CD14-positive monocyte (primary cell): ENCODE measurements at regions not wholly inside any gene's neighbourhood (a gene's known extent, or its start where the extent isn't known, plus 50 kb on each side); places are given as distances from the start of the nearest gene placed in this dataset.

Experiments used
- DNase-seq, 3 donors: peaks; one replicate each; pipeline ENCODE4 v3.0.0-alpha.2; 2011 to 2022
- H2AFZ ChIP-seq: 2 replicates; pipeline ENCODE4 v1.6.0; 2012; ENCODE audit warnings: mild to moderate bottlenecking, low read depth, low read length, inconsistent platforms; ENCODE audit not compliant: insufficient read depth, poor library complexity, severe bottlenecking
- H3K27ac ChIP-seq, 2 donors: 1 replicate in 1 of 2; 2 replicates in 1 of 2; pipeline ENCODE4 v1.5.1; 2012 to 2013; ENCODE audit warnings: low read length in 2 of 2, control low read depth in 1 of 2, inconsistent platforms in 1 of 2, low read depth in 1 of 2, mild to moderate bottlenecking in 1 of 2
- H3K27me3 ChIP-seq, 2 donors: one replicate each; pipeline versions ENCODE4 v1.6.0 to v1.6.1; 2011 to 2013; ENCODE audit warnings: low read length in 2 of 2; ENCODE audit not compliant: control insufficient read depth in 2 of 2, insufficient read depth in 2 of 2
- H3K36me3 ChIP-seq, 2 donors: replicated peaks in 1 of 2; 1 replicate in 1 of 2; 2 replicates in 1 of 2; pipeline versions ENCODE4 v1.5.1 to v1.6.1; 2012 to 2013; ENCODE audit warnings: low read length in 2 of 2, control low read depth in 1 of 2, inconsistent platforms in 1 of 2, mild to moderate bottlenecking in 1 of 2; ENCODE audit not compliant: insufficient read depth in 2 of 2, control insufficient read depth in 1 of 2
- H3K4me1 ChIP-seq, 2 donors: 1 replicate in 1 of 2; 2 replicates in 1 of 2; pipeline versions ENCODE4 v1.5.1 to v1.6.1; 2012 to 2013; ENCODE audit warnings: low read length in 2 of 2, control low read depth in 1 of 2, inconsistent platforms in 1 of 2, mild to moderate bottlenecking in 1 of 2, moderate library complexity in 1 of 2; ENCODE audit not compliant: insufficient read depth in 2 of 2, control insufficient read depth in 1 of 2
- H3K4me2 ChIP-seq: replicated peaks from 2 replicates; pipeline ENCODE3; 2012; ENCODE audit warnings: low read length, moderate library complexity, mild to moderate bottlenecking; ENCODE audit not compliant: poor library complexity, severe bottlenecking; ENCODE audit errors: extremely low read depth
- H3K4me3 ChIP-seq, 3 experiments: fragments of 200-600 bp in 1 of 3; sonication (generic) in 1 of 3; replicated peaks in 1 of 3; 1 replicate in 2 of 3; 2 replicates in 1 of 3; pipeline ENCODE4 v1.5.1; 2011 to 2013; ENCODE audit warnings: low read length in 3 of 3, mild to moderate bottlenecking in 3 of 3, control low read depth in 2 of 3, low read depth in 2 of 3, inconsistent platforms in 1 of 3, moderate library complexity in 1 of 3
- H3K79me2 ChIP-seq: 2 replicates; pipeline ENCODE4 v1.6.0; 2012; ENCODE audit warnings: mild to moderate bottlenecking, control low read depth, inconsistent platforms, low read length, moderate library complexity; ENCODE audit not compliant: insufficient read depth
- H3K9ac ChIP-seq: 2 replicates; pipeline ENCODE4 v1.6.0; 2017; ENCODE audit warnings: low read length, mild to moderate bottlenecking; ENCODE audit not compliant: insufficient read depth, poor library complexity, severe bottlenecking
- H3K9me3 ChIP-seq, 2 donors: replicated peaks in 1 of 2; 1 replicate in 1 of 2; 2 replicates in 1 of 2; pipeline versions ENCODE4 v1.5.1 to v1.6.1; 2012 to 2013; ENCODE audit warnings: low read length in 2 of 2, control low read depth in 1 of 2; ENCODE audit not compliant: control insufficient read depth in 1 of 2, insufficient read depth in 1 of 2
- H4K20me1 ChIP-seq: 2 replicates; pipeline ENCODE4 v1.6.0; 2012; ENCODE audit warnings: mild to moderate bottlenecking, low read length, control low read depth, moderate library complexity; ENCODE audit not compliant: insufficient read depth
- H3K27ac Mint-ChIP-seq, 7 donors: one replicate each; pipeline ENCODE4 v1.8.0; 2020; ENCODE audit warnings: mild to moderate bottlenecking in 7 of 7, mixed read lengths in 7 of 7, moderate library complexity in 6 of 7, inconsistent platforms in 2 of 7
- H3K27me3 Mint-ChIP-seq, 3 donors: one replicate each; pipeline ENCODE4 v1.8.0; 2021 to 2022; ENCODE audit warnings: low read depth in 3 of 3, mild to moderate bottlenecking in 3 of 3, mixed read lengths in 3 of 3, moderate library complexity in 3 of 3, inconsistent platforms in 1 of 3
- H3K36me3 Mint-ChIP-seq, 2 donors: one replicate each; pipeline ENCODE4 v1.8.0; 2020; ENCODE audit warnings: mixed read lengths in 2 of 2, inconsistent platforms in 1 of 2, mild to moderate bottlenecking in 1 of 2
- H3K4me1 Mint-ChIP-seq: one replicate; pipeline ENCODE4 v1.8.0; 2020; ENCODE audit warnings: mild to moderate bottlenecking, mixed read lengths
- H3K4me3 Mint-ChIP-seq, 2 donors: one replicate each; pipeline ENCODE4 v1.8.0; 2020; ENCODE audit warnings: mild to moderate bottlenecking in 2 of 2, mixed read lengths in 2 of 2, moderate library complexity in 1 of 2
- H3K9me3 Mint-ChIP-seq, 7 donors: one replicate each; pipeline ENCODE4 v1.8.0; 2020 to 2022; ENCODE audit warnings: mixed read lengths in 7 of 7, mild to moderate bottlenecking in 6 of 7, moderate library complexity in 6 of 7, inconsistent platforms in 2 of 7
- CTCF ChIP-seq: fragments of 200-600 bp; IDR thresholded peaks from one replicate; pipeline ENCODE4 v1.8.0; 2022; ENCODE audit warnings: antibody characterized with exemption, mild to moderate bottlenecking
- WGBS: methylation state at CpG from one replicate; pipeline ENCODE4 v1.1.5; 2013; ENCODE audit warnings: missing lambda C conversion rate; ENCODE audit not compliant: insufficient coverage; 5-methylcytosine and 5-hydroxymethylcytosine counted together
- intact Hi-C, 2 donors: fragments of 100-400 bp; cut with micrococcal nuclease; formaldehyde crosslinking; loops; one replicate each; pipeline versions ENCODE4 v1.15.0 to v1.15.1; 2023

GRCh38 chr13:62305756-62306155 is 890.1 kb upstream of the PCDH20 start:
- no peak overlapping the region for H3K4me3 Mint-ChIP-seq
- Histone ChIP-seq H3K9ac (no peak overlapping the region), H2AFZ (no peak overlapping the region), H3K4me3 (no peak overlapping the region), H3K79me2 (no peaks in the 10 kb centered on the region), H3K4me1 (no peaks in the 10 kb centered on the region), H3K9me3 (no peaks in the 10 kb centered on the region), H4K20me1 (no peaks in the 10 kb centered on the region), H3K27me3 (no peaks in the 10 kb centered on the region), H3K4me2 (no peak overlapping the region), H3K27ac (no peak overlapping the region), H3K36me3 (no peaks in the 10 kb centered on the region)
- peaks cover 0 to 2% (median 0%) of the 10 kb centered on the region in 7 donors for H3K9me3 Mint-ChIP-seq
- no peak for DNase-seq
- H3K4me1 Mint-ChIP-seq, result no peaks in the 10 kb centered on the region
- no peaks in the 10 kb centered on the region for H3K27me3 Mint-ChIP-seq
- H3K36me3 Mint-ChIP-seq, result no peaks in the 10 kb centered on the region
- intact Hi-C loops, result no loop called here
- no peak overlapping the region for H3K27ac Mint-ChIP-seq
- WGBS, result no CpG with 5 or more reads among the region's 3 CpGs
- TF ChIP-seq CTCF, result no peak

- H3K4me3 ChIP-seq, result no peak overlapping the region
- no peak for TF ChIP-seq CTCF
- no peaks in the 10 kb centered on the region for H3K36me3 ChIP-seq
- no peaks in the 10 kb centered on the region for H3K79me2 ChIP-seq
- Mint-ChIP-seq H3K4me1 (no peaks in the 10 kb centered on the region), H3K4me3 (no peak overlapping the region), H3K27me3 (peaks cover 0 to 1% (median 0%) of the 10 kb centered on the region in 3 donors), H3K36me3 (no peaks in the 10 kb centered on the region), H3K9me3 (peaks cover 0 to 2% (median 0%) of the 10 kb centered on the region in 7 donors), H3K27ac (no peak overlapping the region)
- no peaks in the 10 kb centered on the region for H3K4me1 ChIP-seq
- H3K27me3 ChIP-seq, result no peaks in the 10 kb centered on the region
- no peak overlapping the region for H2AFZ ChIP-seq
- DNase-seq, result no peak
- H3K4me2 ChIP-seq, result no peak overlapping the region
- no CpG with 5 or more reads among the region's 2 CpGs for WGBS
- no peak overlapping the region for H3K9ac ChIP-seq
- intact Hi-C loops, result no loop called here
- H3K27ac ChIP-seq, result no peak overlapping the region
- no peaks in the 10 kb centered on the region for H3K9me3 ChIP-seq
- no peaks in the 10 kb centered on the region for H4K20me1 ChIP-seq
These were observed 886.7 kb upstream of the PCDH20 start for GRCh38 chr13:62302341-62302740.
